GM12878 (cell line): ENCODE measurements at regions not wholly inside any gene's neighbourhood (a gene's known extent, or its start where the extent isn't known, plus 50 kb on each side); places are given as distances from the start of the nearest gene placed in this dataset.

Source experiments
- ATAC-seq: fragments of 200-7000 bp; cut with Tn5 transposase; 3 replicates; pipeline ENCODE4 v1.9.1; 2020; ENCODE audit warnings: mild to moderate bottlenecking, moderate library complexity
- BruUV-seq: library from RNA; stranded (reverse); fragments of 400-500 nt; replicated peaks from 2 replicates; lab custom pipeline; 2021; lab: Mats Ljungman, UMichigan
- CTCF ChIA-PET: fragments of 300-600 bp; sonication (Branson Sonifier 250); formaldehyde crosslinking; extraction: SDS; loops from one replicate; lab custom pipeline; 2021; ENCODE audit warnings: inconsistent platforms; lab: Yijun Ruan, JAX
- POLR2A ChIA-PET: fragments of 350-600 bp; formaldehyde crosslinking; extraction: SDS; loops from one replicate; lab custom pipeline; 2021; ENCODE audit warnings: inconsistent platforms; lab: Charles Lee
- RAD21 ChIA-PET: fragments of 300-600 bp; sonication (Branson Sonifier 250); formaldehyde crosslinking; loops from one replicate; lab custom pipeline; 2023; ENCODE audit warnings: antibody characterized with exemption; ENCODE audit not compliant: unreplicated experiment; lab: Charles Lee
- SMC1A ChIA-PET: fragments of 300-600 bp; sonication (Branson Sonifier 250); formaldehyde crosslinking; loops from one replicate; lab custom pipeline; 2023; ENCODE audit not compliant: unreplicated experiment, uncharacterized antibody; lab: Charles Lee
- DNase-seq: peaks from one replicate; pipeline ENCODE4 v3.0.0-alpha.2; 2011; ENCODE audit warnings: low read depth, low spot score
- FAIRE-seq: peaks from 3 replicates; lab custom pipeline; 2011; peaks lifted over from hg19 to GRCh38; lab: Jason Lieb, UNC
- H2AFZ ChIP-seq: 2 replicates; pipeline ENCODE4 v1.6.0; 2011; ENCODE audit warnings: low read depth, low read length, control low read depth; ENCODE audit not compliant: control insufficient read depth
- H3K27ac ChIP-seq: 2 replicates; pipeline ENCODE4 v1.5.1; 2011; ENCODE audit warnings: control low read depth; ENCODE audit not compliant: control insufficient read depth, insufficient read depth
- H3K27me3 ChIP-seq, 2 experiments: replicated peaks in 1 of 2; 2 replicates each; pipeline versions ENCODE4 v1.6.0 to v1.6.1; 2011; ENCODE audit warnings: low read length in 1 of 2; ENCODE audit not compliant: control insufficient read depth in 2 of 2, insufficient read depth in 2 of 2
- H3K36me3 ChIP-seq, 2 experiments: 2 replicates each; pipeline ENCODE4 v1.5.1; 2011; ENCODE audit warnings: low read length in 1 of 2; ENCODE audit not compliant: control insufficient read depth in 2 of 2, insufficient read depth in 2 of 2
- H3K4me1 ChIP-seq: 2 replicates; pipeline ENCODE4 v1.6.1; 2011; ENCODE audit warnings: mild to moderate bottlenecking, low read length, moderate library complexity, mixed read lengths; ENCODE audit not compliant: control insufficient read depth, insufficient read depth
- H3K4me2 ChIP-seq: 2 replicates; pipeline ENCODE4 v1.6.0; 2011; ENCODE audit warnings: control low read depth; ENCODE audit not compliant: control insufficient read depth, insufficient read depth
- H3K4me3 ChIP-seq: fragments of 200-600 bp; sonication (generic); 2 replicates; pipeline ENCODE4 v1.5.1; 2016
- H3K79me2 ChIP-seq: 2 replicates; pipeline ENCODE4 v1.6.0; 2011; ENCODE audit warnings: low read length; ENCODE audit not compliant: control insufficient read depth, insufficient read depth
- H3K9ac ChIP-seq: 2 replicates; pipeline ENCODE4 v1.8.0; 2011; ENCODE audit warnings: low read length, control low read depth, mixed read lengths; ENCODE audit not compliant: control insufficient read depth, insufficient read depth
- H3K9me3 ChIP-seq: replicated peaks from 3 replicates; pipeline ENCODE4 v1.5.1; 2011; ENCODE audit warnings: mild to moderate bottlenecking, low read length; ENCODE audit not compliant: control insufficient read depth, insufficient read depth
- H4K20me1 ChIP-seq: 2 replicates; pipeline ENCODE4 v1.6.0; 2011; ENCODE audit not compliant: control insufficient read depth, insufficient read depth
- BCL3 ChIP-seq: IDR thresholded peaks from 2 replicates; pipeline ENCODE4 v1.6.1; 2011; ENCODE audit warnings: borderline replicate concordance, low read depth, mild to moderate bottlenecking, moderate library complexity, low read length; ENCODE audit not compliant: insufficient read depth, poor library complexity, severe bottlenecking
- CEBPZ ChIP-seq: fragments of 150-350 bp; IDR thresholded peaks from 2 replicates; pipeline ENCODE4 v1.6.1; 2016; ENCODE audit warnings: low read depth, low read length
- GABPA ChIP-seq: IDR thresholded peaks from 2 replicates; pipeline ENCODE4 v1.6.1; 2014; ENCODE audit warnings: antibody characterized with exemption, low read depth, mild to moderate bottlenecking, inconsistent platforms
- HCFC1 ChIP-seq: fragments of 150-350 bp; IDR thresholded peaks from 2 replicates; pipeline ENCODE4 v1.6.1; 2014; ENCODE audit warnings: low read length
- KLF5 ChIP-seq: fragments of 450-650 bp; IDR thresholded peaks from 2 replicates; pipeline ENCODE4 v1.6.1; 2014; ENCODE audit warnings: mild to moderate bottlenecking; ENCODE audit not compliant: partially characterized antibody
- MEF2A ChIP-seq: IDR thresholded peaks from 2 replicates; pipeline ENCODE4 v1.6.1; 2011; ENCODE audit warnings: low read depth, mild to moderate bottlenecking, low read length, moderate library complexity; ENCODE audit not compliant: insufficient read depth
- NFYA ChIP-seq: IDR thresholded peaks from 2 replicates; pipeline ENCODE4 v1.6.1; 2011; ENCODE audit warnings: low read depth, mild to moderate bottlenecking, low read length, improper control_type of control experiment, borderline replicate concordance
- NRF1 ChIP-seq: conservative IDR thresholded peaks from 2 replicates; pipeline ENCODE4 v1.6.1; 2011; ENCODE audit warnings: mild to moderate bottlenecking, low read depth, low read length, improper control_type of control experiment
- SMARCA5 ChIP-seq: fragments of 450-650 bp; IDR thresholded peaks from 2 replicates; pipeline ENCODE4 v1.6.1; 2017; ENCODE audit warnings: mild to moderate bottlenecking
- YY1 ChIP-seq: IDR thresholded peaks from 2 replicates; pipeline ENCODE4 v1.6.1; 2011; ENCODE audit warnings: low read depth, mild to moderate bottlenecking, low read length
- ZNF207 ChIP-seq: fragments of 450-650 bp; IDR thresholded peaks from 2 replicates; pipeline ENCODE4 v1.6.1; 2014; ENCODE audit warnings: antibody characterized with exemption, mild to moderate bottlenecking, borderline replicate concordance
- WGBS: methylation state at CpG from one replicate; pipeline ENCODE4 v1.1.6; 2016; ENCODE audit warnings: low lambda C conversion rate; ENCODE audit not compliant: insufficient replicate concordance, insufficient coverage; ENCODE audit errors: missing lambda C conversion rate; 5-methylcytosine and 5-hydroxymethylcytosine counted together
- in situ Hi-C: fragments of 300-500 bp; cut with MboI; formaldehyde crosslinking; loops from 9 replicates; pipeline ENCODE4 v1.14.3; 2018; ENCODE audit warnings: mixed read lengths
- intact Hi-C: fragments of 100-400 bp; cut with micrococcal nuclease; formaldehyde crosslinking; loops from one replicate; pipeline ENCODE4 v1.14.2; 2022; ENCODE audit not compliant: unreplicated experiment
- TF ChIP-seq, protein P1 (sequence below): IDR thresholded peaks from 2 replicates; pipeline ENCODE4 v1.6.1; 2011; ENCODE audit warnings: low read depth, mild to moderate bottlenecking, low read length, moderate library complexity, borderline replicate concordance; ENCODE audit errors: extremely low read depth

- ChIA-PET CTCF (interaction anchor here (0.7 kb wide), 1 partner anchor 168 kb away, joined by 4 read pairs; no protein-coding TSS in a partner anchor), SMC1A (interaction anchor here (1.1 to 1.5 kb wide), 2 partner anchors 22 to 116 kb away, joined by 3 read pairs; no protein-coding TSS in a partner anchor), RAD21 (no interaction called here), POLR2A (no interaction called here)
- Histone ChIP-seq H2AFZ (no peak overlapping the region), H3K9me3 (no peaks in the 10 kb centered on the region), H3K9ac (no peak overlapping the region), H3K27me3 (peaks cover 0 to 9% of the 10 kb centered on the region in 2 experiments; a peak in 1 of 4 replicates), H3K4me1 (no peaks in the 10 kb centered on the region), H3K36me3 (no peaks in the 10 kb centered on the region), H4K20me1 (no peaks in the 10 kb centered on the region), H3K79me2 (no peaks in the 10 kb centered on the region), H3K27ac (no peak overlapping the region), H3K4me3 (no peak overlapping the region), H3K4me2 (no peak overlapping the region)
- DNase-seq (no peak), FAIRE-seq (no peak), ATAC-seq (no peak)
- in situ Hi-C loops (no loop called here), intact Hi-C loops (no loop called here)
- BruUV-seq = no TSS peak
- TF ChIP-seq BCL3 (no peak), SMARCA5 (no peak), YY1 (no peak), NRF1 (no peak), CEBPZ (no peak), HCFC1 (no peak), KLF5 (no peak), ZNF207 (no peak), MEF2A (no peak), NFYA (no peak), GABPA (no peak)
- TF ChIP-seq, protein P1, sequence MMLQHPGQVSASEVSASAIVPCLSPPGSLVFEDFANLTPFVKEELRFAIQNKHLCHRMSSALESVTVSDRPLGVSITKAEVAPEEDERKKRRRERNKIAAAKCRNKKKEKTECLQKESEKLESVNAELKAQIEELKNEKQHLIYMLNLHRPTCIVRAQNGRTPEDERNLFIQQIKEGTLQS = no peak
- WGBS = 10% methylated on average over 5 of the region's 5 CpGs
Measured at GRCh38 chr10:114713525-114714090, 55.5 kb upstream of the ABLIM1 start.
